Ishikawa (cell line): ENCODE measurements at regions not wholly inside any gene's neighbourhood (a gene's known extent, or its start where the extent isn't known, plus 50 kb on each side); places are given as distances from the start of the nearest gene placed in this dataset.

Experiments
- CEBPB ChIP-seq: IDR thresholded peaks from 2 replicates; pipeline ENCODE4 v1.6.1; 2012
- CREB1 ChIP-seq: IDR thresholded peaks from 2 replicates; pipeline ENCODE4 v1.6.1; 2012; ENCODE audit warnings: low read depth
- EGR1 ChIP-seq: IDR thresholded peaks from 2 replicates; pipeline ENCODE4 v1.6.1; 2012
- EP300 ChIP-seq: IDR thresholded peaks from 2 replicates; pipeline ENCODE4 v1.6.1; 2012; ENCODE audit warnings: borderline replicate concordance
- FOXM1 ChIP-seq: IDR thresholded peaks from 2 replicates; pipeline ENCODE4 v1.6.1; 2012; ENCODE audit warnings: low read depth, borderline replicate concordance
- MAX ChIP-seq: IDR thresholded peaks from 2 replicates; pipeline ENCODE4 v1.6.1; 2012
- NFIC ChIP-seq: IDR thresholded peaks from 2 replicates; pipeline ENCODE4 v1.6.1; 2012
- RAD21 ChIP-seq: IDR thresholded peaks from 2 replicates; pipeline ENCODE4 v1.6.1; 2012; ENCODE audit warnings: low read depth
- REST ChIP-seq: IDR thresholded peaks from 2 replicates; pipeline ENCODE4 v1.6.1; 2012; ENCODE audit warnings: low read depth, mild to moderate bottlenecking
- TAF1 ChIP-seq: IDR thresholded peaks from 2 replicates; pipeline ENCODE4 v1.6.1; 2012; ENCODE audit warnings: low read depth, mild to moderate bottlenecking
- TCF12 ChIP-seq: IDR thresholded peaks from 2 replicates; pipeline ENCODE4 v1.6.1; 2012; ENCODE audit warnings: low read depth
- TEAD4 ChIP-seq: IDR thresholded peaks from 2 replicates; pipeline ENCODE4 v1.6.1; 2012
- USF1 ChIP-seq: IDR thresholded peaks from 2 replicates; pipeline ENCODE4 v1.6.1; 2012
- YY1 ChIP-seq: IDR thresholded peaks from 2 replicates; pipeline ENCODE4 v1.6.1; 2012; ENCODE audit warnings: low read depth
- ZBTB7A ChIP-seq: IDR thresholded peaks from 2 replicates; pipeline ENCODE4 v1.6.1; 2012; ENCODE audit warnings: low read depth

- TF ChIP-seq USF1: no peak
- no peak for TF ChIP-seq MAX
- no peak for TF ChIP-seq NFIC
- no peak for TF ChIP-seq FOXM1
- no peak for TF ChIP-seq REST
- TF ChIP-seq TEAD4: no peak
- no peak for TF ChIP-seq RAD21
- TF ChIP-seq TCF12: no peak
- TF ChIP-seq YY1: no peak
- no peak for TF ChIP-seq CREB1
- no peak for TF ChIP-seq TAF1
- no peak for TF ChIP-seq EP300
- TF ChIP-seq CEBPB: no peak
- no peak for TF ChIP-seq ZBTB7A
Measured at GRCh38 chr1:30623431-30623830, 100.0 kb downstream of the MATN1 start.

GRCh38 chr1:30619619-30620018, 103.8 kb downstream of the MATN1 start:
- TF ChIP-seq TCF12 (no peak), CEBPB (no peak), USF1 (no peak), MAX (no peak)

- TF ChIP-seq CREB1 (no peak), TCF12 (no peak), EP300 (no peak), CEBPB (no peak), RAD21 (no peak), NFIC (no peak), USF1 (no peak), YY1 (no peak), TEAD4 (no peak), TAF1 (no peak), EGR1 (no peak), FOXM1 (no peak), ZBTB7A (no peak)
Measured at GRCh38 chr1:30618335-30618747, 105.0 kb downstream of the MATN1 start.

GRCh38 chr1:30616759-30617158, 106.6 kb downstream of the MATN1 start:
- TF ChIP-seq REST: no peak
- TF ChIP-seq EP300: no peak
- no peak for TF ChIP-seq TAF1
- no peak for TF ChIP-seq USF1
- TF ChIP-seq ZBTB7A: no peak
- TF ChIP-seq FOXM1: no peak
- TF ChIP-seq YY1: no peak
- TF ChIP-seq CEBPB: no peak
- no peak for TF ChIP-seq TCF12
- TF ChIP-seq CREB1: no peak
- TF ChIP-seq NFIC: no peak
- no peak for TF ChIP-seq MAX
- no peak for TF ChIP-seq EGR1

GRCh38 chr1:30615816-30616590, 107.4 kb downstream of the MATN1 start:
- TF ChIP-seq ZBTB7A: no peak
- TF ChIP-seq RAD21: no peak
- no peak for TF ChIP-seq MAX
- TF ChIP-seq TEAD4: no peak
- TF ChIP-seq REST: no peak
- TF ChIP-seq FOXM1: no peak
- no peak for TF ChIP-seq CREB1
- no peak for TF ChIP-seq EP300
